HUES64 (cell line): ENCODE measurements at regions not wholly inside any gene's neighbourhood (a gene's known extent, or its start where the extent isn't known, plus 50 kb on each side); places are given as distances from the start of the nearest gene placed in this dataset.

Source experiments
- H3K27ac ChIP-seq: 2 replicates; pipeline ENCODE4 v1.7.0; 2013; ENCODE audit warnings: low read depth, low read length, inconsistent platforms
- H3K27me3 ChIP-seq: 2 replicates; pipeline ENCODE4 v1.6.1; 2013; ENCODE audit warnings: mild to moderate bottlenecking, low read length; ENCODE audit not compliant: insufficient read depth
- H3K36me3 ChIP-seq: 2 replicates; pipeline ENCODE4 v1.6.1; 2013; ENCODE audit warnings: mild to moderate bottlenecking, low read length; ENCODE audit not compliant: insufficient read depth
- H3K4me1 ChIP-seq: 2 replicates; pipeline ENCODE4 v1.6.1; 2013; ENCODE audit warnings: mild to moderate bottlenecking, low read length, moderate library complexity; ENCODE audit not compliant: insufficient read depth
- H3K4me3 ChIP-seq: 2 replicates; pipeline ENCODE4 v1.5.1; 2013; ENCODE audit warnings: mild to moderate bottlenecking, low read length, moderate library complexity
- H3K9ac ChIP-seq: 2 replicates; pipeline ENCODE4 v1.6.1; 2013; ENCODE audit warnings: mild to moderate bottlenecking, low read depth, low read length
- H3K9me3 ChIP-seq: 2 replicates; pipeline ENCODE4 v1.6.1; 2013; ENCODE audit warnings: low read depth, low read length; ENCODE audit not compliant: insufficient read depth
- WGBS: fragments of 150-250, 120-280 bp; methylation state at CpG from one replicate; pipeline ENCODE4 v1.1.7; 2013; ENCODE audit warnings: missing lambda C conversion rate; 5-methylcytosine and 5-hydroxymethylcytosine counted together

DNA sequence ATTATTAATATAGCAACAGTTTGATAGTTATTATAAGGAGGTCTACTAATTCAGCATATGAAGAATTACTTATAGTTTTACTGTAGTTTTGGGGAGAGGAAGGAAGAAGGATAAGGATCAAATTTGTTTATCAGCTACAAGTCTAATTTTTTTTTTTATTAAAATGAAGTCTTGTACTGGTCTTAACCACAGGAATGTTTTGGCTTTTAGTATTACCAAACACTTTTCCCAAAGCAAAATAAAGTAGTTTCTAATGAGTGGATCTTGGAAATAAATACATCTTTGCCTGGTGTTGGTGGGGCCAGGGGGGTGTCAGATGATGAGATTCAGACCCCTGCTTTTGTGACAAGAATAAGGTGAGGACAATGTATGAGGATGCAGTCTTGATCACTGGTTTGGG lies 57.2 kb upstream of the ZDHHC17 start:
- Histone ChIP-seq H3K27ac (no peak overlapping the region), H3K9me3 (no peaks in the 10 kb centered on the region), H3K36me3 (no peaks in the 10 kb centered on the region), H3K4me1 (no peaks in the 10 kb centered on the region), H3K9ac (no peak overlapping the region), H3K27me3 (no peaks in the 10 kb centered on the region), H3K4me3 (no peak overlapping the region)

DNA sequence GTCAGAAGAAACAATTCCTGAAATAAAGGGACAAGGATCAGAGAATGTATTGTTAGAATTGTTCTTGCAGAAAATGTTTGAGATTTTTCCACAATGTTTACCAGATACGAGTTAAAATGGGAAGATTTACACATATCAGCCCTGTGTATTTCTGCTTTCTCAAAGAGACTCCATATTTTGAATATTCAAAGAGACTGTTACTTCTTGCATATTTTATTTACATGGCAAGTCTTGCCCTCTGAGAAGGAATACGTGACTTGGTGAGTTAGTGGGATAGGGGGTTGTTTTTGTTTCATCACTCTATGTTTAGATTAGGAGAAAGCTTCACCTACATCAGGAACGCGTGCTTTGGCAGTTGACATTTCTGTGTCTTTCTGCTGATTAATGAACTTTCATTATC lies 56.1 kb upstream of the ZDHHC17 start:
- WGBS, result 89% methylated on average over 2 of the region's 4 CpGs
- Histone ChIP-seq H3K27ac (no peak overlapping the region), H3K9ac (no peak overlapping the region)

DNA sequence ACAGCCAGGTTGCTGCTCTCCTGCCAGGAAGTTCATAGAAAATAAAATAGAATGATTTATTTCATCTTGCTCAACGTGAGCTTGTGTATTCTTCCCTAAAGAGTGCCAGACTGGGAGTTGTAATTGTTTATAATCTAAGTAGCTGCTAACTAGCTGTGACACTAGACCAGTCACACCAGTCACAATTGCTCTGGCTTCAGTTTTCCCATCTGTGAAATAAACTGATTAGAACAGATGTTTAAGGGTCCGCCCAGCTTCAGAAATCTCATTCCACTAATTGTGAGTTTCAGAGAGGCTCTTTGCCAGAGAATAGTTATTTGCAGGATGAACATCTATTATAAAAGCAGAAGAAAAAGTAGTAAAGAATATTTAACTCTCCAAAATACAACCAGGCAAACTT lies 55.6 kb upstream of the ZDHHC17 start:
- peaks cover 6% of the 10 kb centered on the region; the same call in 1 of the 2 replicates for H3K4me1 ChIP-seq
- no peaks in the 10 kb centered on the region for H3K27me3 ChIP-seq
- H3K4me3 ChIP-seq, result no peak overlapping the region
- no peak overlapping the region for H3K9ac ChIP-seq
- H3K27ac ChIP-seq, result no peak overlapping the region
- no peaks in the 10 kb centered on the region for H3K36me3 ChIP-seq
- WGBS, result 100% methylated on average over 2 of the region's 2 CpGs
- no peaks in the 10 kb centered on the region for H3K9me3 ChIP-seq

More for the DNA sequence above, 56.1 kb upstream of the ZDHHC17 start:
- H3K9me3 ChIP-seq, result no peaks in the 10 kb centered on the region
- H3K27me3 ChIP-seq, result no peaks in the 10 kb centered on the region
- no peak overlapping the region for H3K4me3 ChIP-seq
- no peaks in the 10 kb centered on the region for H3K36me3 ChIP-seq
- H3K4me1 ChIP-seq, result peaks cover under 1% of the 10 kb centered on the region; the same call in 1 of the 2 replicates

DNA sequence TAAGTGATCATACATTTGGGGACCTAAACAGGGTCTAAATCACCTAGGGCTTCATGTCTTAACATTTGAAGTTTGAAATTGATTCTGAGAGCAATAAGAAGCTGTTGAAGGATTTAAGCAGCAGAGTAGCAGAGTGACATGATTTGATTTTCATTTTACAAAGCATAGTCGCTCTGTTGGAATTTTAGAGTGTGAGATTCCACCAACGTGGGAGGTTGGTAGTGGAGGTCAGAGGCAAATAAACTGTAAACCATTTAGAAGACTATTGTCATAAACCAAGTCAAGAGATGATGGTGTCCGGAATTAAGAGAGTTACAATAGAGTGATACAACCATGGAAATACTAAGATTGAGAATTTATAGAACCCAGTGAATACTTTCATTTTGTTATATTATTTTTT lies 52.7 kb upstream of the ZDHHC17 start:
- no peak overlapping the region for H3K9ac ChIP-seq
- H3K27ac ChIP-seq, result no peak overlapping the region
- no peaks in the 10 kb centered on the region for H3K36me3 ChIP-seq
- H3K27me3 ChIP-seq, result no peaks in the 10 kb centered on the region
- peaks cover 17% of the 10 kb centered on the region; the same call in 1 of the 2 replicates for H3K4me1 ChIP-seq
- no peaks in the 10 kb centered on the region for H3K9me3 ChIP-seq
- 80% methylated on average over 2 of the region's 3 CpGs for WGBS
- H3K4me3 ChIP-seq, result no peak overlapping the region

DNA sequence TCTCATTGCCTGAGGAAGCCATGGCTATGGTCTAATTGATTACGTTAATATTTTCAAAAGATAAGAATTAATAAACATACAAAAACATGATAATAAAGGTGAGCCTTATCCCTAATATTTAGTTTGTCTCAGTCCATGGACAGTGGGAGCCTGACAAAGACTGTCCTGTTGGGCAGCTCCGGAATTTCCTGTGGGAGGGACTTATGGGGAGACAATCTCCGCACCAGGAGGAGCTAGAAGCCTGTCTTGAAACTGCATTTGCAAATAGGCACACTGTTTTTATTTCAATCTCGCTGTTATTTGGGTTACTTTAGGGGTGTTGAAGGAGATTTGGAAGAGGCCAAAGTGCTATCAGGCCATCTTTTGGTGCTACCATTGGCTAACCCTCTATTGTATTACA lies 50.8 kb upstream of the ZDHHC17 start:
- H3K36me3 ChIP-seq, result no peaks in the 10 kb centered on the region
- H3K9ac ChIP-seq, result no peak overlapping the region
- no peak overlapping the region for H3K4me3 ChIP-seq
- no peak overlapping the region for H3K27ac ChIP-seq
- peaks cover 17% of the 10 kb centered on the region; the same call in 1 of the 2 replicates for H3K4me1 ChIP-seq
- H3K27me3 ChIP-seq, result no peaks in the 10 kb centered on the region
- H3K9me3 ChIP-seq, result no peaks in the 10 kb centered on the region
- 49% methylated on average over 3 of the region's 4 CpGs for WGBS

DNA sequence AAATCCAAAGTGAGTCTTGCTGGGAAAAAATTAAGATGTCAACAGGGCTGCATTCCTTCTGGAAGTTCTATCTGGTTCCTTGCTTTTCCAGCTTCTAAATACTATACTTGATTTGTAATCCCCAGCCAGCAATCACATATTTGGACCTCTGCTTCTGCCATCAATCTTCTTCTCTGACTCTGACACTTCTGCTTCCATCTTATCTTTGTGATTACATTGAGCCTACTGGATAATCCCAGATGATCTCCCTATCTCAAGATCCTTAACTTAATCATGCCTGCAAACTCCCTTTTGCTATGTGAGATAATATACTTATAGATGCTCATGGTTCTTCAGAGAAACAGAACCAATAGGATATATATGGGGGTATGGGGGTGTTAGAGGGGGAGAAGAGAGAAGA lies 49.9 kb upstream of the ZDHHC17 start:
- Histone ChIP-seq H3K36me3 (no peaks in the 10 kb centered on the region), H3K9ac (no peak overlapping the region), H3K4me3 (no peak overlapping the region), H3K4me1 (peaks cover 21% of the 10 kb centered on the region; the same call in 1 of the 2 replicates), H3K9me3 (no peaks in the 10 kb centered on the region), H3K27ac (no peak overlapping the region), H3K27me3 (no peaks in the 10 kb centered on the region)
